Left ventricle myocardium inferior (tissue), 1 donor: ENCODE measurements at regions not wholly inside any gene's neighbourhood (a gene's known extent, or its start where the extent isn't known, plus 50 kb on each side); places are given as distances from the start of the nearest gene placed in this dataset.

Source experiments
- DNase-seq: peaks from one replicate; pipeline ENCODE4 v3.0.0-alpha.2; 2020
- H3K27ac ChIP-seq: fragments of 200-600 bp; replicated peaks from 2 replicates; pipeline ENCODE4 v1.8.0; 2021
- H3K27me3 ChIP-seq: fragments of 200-600 bp; 2 replicates; pipeline ENCODE4 v1.8.0; 2021; ENCODE audit warnings: low read depth
- H3K36me3 ChIP-seq: fragments of 200-600 bp; 2 replicates; pipeline ENCODE4 v1.8.0; 2021
- H3K4me1 ChIP-seq: fragments of 200-600 bp; 2 replicates; pipeline ENCODE4 v1.8.0; 2021
- H3K4me3 ChIP-seq: fragments of 200-600 bp; 2 replicates; pipeline ENCODE4 v1.8.0; 2021; ENCODE audit warnings: mild to moderate bottlenecking, moderate library complexity
- H3K9me3 ChIP-seq: fragments of 200-600 bp; replicated peaks from 2 replicates; pipeline ENCODE4 v1.8.0; 2021
- CTCF ChIP-seq: fragments of 200-600 bp; IDR thresholded peaks from 2 replicates; pipeline ENCODE4 v1.8.0; 2021; ENCODE audit warnings: antibody characterized with exemption, mild to moderate bottlenecking, borderline replicate concordance
- intact Hi-C: fragments of 100-400 bp; cut with micrococcal nuclease; formaldehyde crosslinking; loops from one replicate; pipeline ENCODE4 v1.11.0; 2022
- donor health status: DM: no; HTN: yes; CAD: no; lungs with severe emphysema.

GRCh38 chr5:40394698-40395097 is 285.0 kb upstream of the PTGER4 start:
- DNase-seq, result no peak
- no peak for TF ChIP-seq CTCF
- Histone ChIP-seq H3K4me3 (no peak overlapping the region), H3K27me3 (no peaks in the 10 kb centered on the region), H3K4me1 (peaks cover 18% of the 10 kb centered on the region), H3K36me3 (no peaks in the 10 kb centered on the region), H3K9me3 (no peaks in the 10 kb centered on the region), H3K27ac (no peak overlapping the region)
- intact Hi-C loops, result no loop called here

- Histone ChIP-seq H3K27ac (peak overlapping the region; percentile 57), H3K36me3 (no peaks in the 10 kb centered on the region), H3K27me3 (no peaks in the 10 kb centered on the region), H3K4me3 (no peak overlapping the region), H3K4me1 (peaks cover 18% of the 10 kb centered on the region), H3K9me3 (no peaks in the 10 kb centered on the region)
- no peak for DNase-seq
- intact Hi-C loops, result no loop called here
- TF ChIP-seq CTCF, result peak; percentile 21
These were observed 288.1 kb upstream of the PTGER4 start for GRCh38 chr5:40391642-40392041.

- H3K4me3 ChIP-seq, result no peak overlapping the region
- DNase-seq, result no peak
- intact Hi-C loops, result no loop called here
- no peaks in the 10 kb centered on the region for H3K9me3 ChIP-seq
- no peaks in the 10 kb centered on the region for H3K27me3 ChIP-seq
- TF ChIP-seq CTCF, result no peak
- H3K4me1 ChIP-seq, result peaks cover 22% of the 10 kb centered on the region
- no peaks in the 10 kb centered on the region for H3K36me3 ChIP-seq
- H3K27ac ChIP-seq, result peak overlapping the region; percentile 57
These were observed 289.2 kb upstream of the PTGER4 start for GRCh38 chr5:40390281-40391149.

- Histone ChIP-seq H3K4me1 (peaks cover 28% of the 10 kb centered on the region), H3K27ac (peak overlapping the region; percentile 57), H3K9me3 (no peaks in the 10 kb centered on the region), H3K27me3 (no peaks in the 10 kb centered on the region), H3K4me3 (no peak overlapping the region), H3K36me3 (no peaks in the 10 kb centered on the region)
- no peak for TF ChIP-seq CTCF
- intact Hi-C loops, result no loop called here
- no peak for DNase-seq
These were observed 290.1 kb upstream of the PTGER4 start for GRCh38 chr5:40389591-40389990.

GRCh38 chr5:40386289-40386688 is 293.4 kb upstream of the PTGER4 start:
- H3K4me3 ChIP-seq, result no peak overlapping the region
- H3K4me1 ChIP-seq, result peaks cover 13% of the 10 kb centered on the region
- DNase-seq, result no peak
- intact Hi-C loops, result no loop called here
- no peak for TF ChIP-seq CTCF
- H3K27me3 ChIP-seq, result no peaks in the 10 kb centered on the region
- no peak overlapping the region for H3K27ac ChIP-seq
- no peaks in the 10 kb centered on the region for H3K9me3 ChIP-seq
- no peaks in the 10 kb centered on the region for H3K36me3 ChIP-seq
